CD8-positive, alpha-beta memory T cell (primary cell): ENCODE measurements at regions not wholly inside any gene's neighbourhood (a gene's known extent, or its start where the extent isn't known, plus 50 kb on each side); places are given as distances from the start of the nearest gene placed in this dataset.

Experiments used
- CTCF ChIA-PET: fragments of 350-600 bp; sonication (Branson Sonifier 250); formaldehyde crosslinking; loops from one replicate; lab custom pipeline; 2021; ENCODE audit warnings: antibody characterized with exemption; lab: Charles Lee
- POLR2A ChIA-PET: fragments of 350-600 bp; sonication (Branson Sonifier 250); formaldehyde crosslinking; loops from one replicate; lab custom pipeline; 2021; ENCODE audit warnings: antibody characterized with exemption; lab: Charles Lee
- DNase-seq, 5 donors: peaks; one replicate each; pipeline versions ENCODE4 v3.0.0 to v3.0.0-alpha.2; 2020 to 2022; ENCODE audit warnings: mixed read lengths in 1 of 5
- H3K27ac ChIP-seq: one replicate; pipeline ENCODE4 v1.7.0; 2013; ENCODE audit warnings: low read depth, mild to moderate bottlenecking, low read length, moderate library complexity
- H3K27me3 ChIP-seq: 2 replicates; pipeline ENCODE4 v1.7.0; 2013; ENCODE audit warnings: low read length, mild to moderate bottlenecking; ENCODE audit not compliant: insufficient read depth, poor library complexity, severe bottlenecking
- H3K36me3 ChIP-seq: 2 replicates; pipeline ENCODE4 v1.7.0; 2013; ENCODE audit warnings: mild to moderate bottlenecking, low read length, moderate library complexity; ENCODE audit not compliant: insufficient read depth
- H3K4me1 ChIP-seq: 2 replicates; pipeline ENCODE4 v1.7.0; 2013; ENCODE audit warnings: mild to moderate bottlenecking, low read length, moderate library complexity; ENCODE audit not compliant: insufficient read depth
- H3K4me3 ChIP-seq: 2 replicates; pipeline ENCODE4 v1.7.0; 2013; ENCODE audit warnings: mild to moderate bottlenecking, low read length
- H3K9me3 ChIP-seq: 2 replicates; pipeline ENCODE4 v1.7.0; 2013; ENCODE audit warnings: mild to moderate bottlenecking, low read length
- H3K27ac Mint-ChIP-seq, 8 donors: one replicate each; pipeline ENCODE4 v1.8.0; 2020 to 2021; ENCODE audit warnings: mixed read lengths in 8 of 8, mild to moderate bottlenecking in 6 of 8, inconsistent platforms in 3 of 8, moderate library complexity in 3 of 8
- H3K27me3 Mint-ChIP-seq, 2 donors: one replicate each; pipeline ENCODE4 v1.8.0; 2020 to 2021; ENCODE audit warnings: mixed read lengths in 2 of 2, mild to moderate bottlenecking in 1 of 2, moderate library complexity in 1 of 2
- H3K36me3 Mint-ChIP-seq, 3 donors: one replicate each; pipeline ENCODE4 v1.8.0; 2020 to 2021; ENCODE audit warnings: mixed read lengths in 3 of 3, inconsistent platforms in 1 of 3, mild to moderate bottlenecking in 1 of 3
- H3K4me1 Mint-ChIP-seq, 3 donors: one replicate each; pipeline ENCODE4 v1.8.0; 2020 to 2021; ENCODE audit warnings: mixed read lengths in 3 of 3, inconsistent platforms in 1 of 3, mild to moderate bottlenecking in 1 of 3
- H3K4me3 Mint-ChIP-seq, 7 donors: one replicate each; pipeline ENCODE4 v1.8.0; 2020 to 2021; ENCODE audit warnings: mixed read lengths in 7 of 7, mild to moderate bottlenecking in 6 of 7, moderate library complexity in 4 of 7, inconsistent platforms in 2 of 7
- H3K9me3 Mint-ChIP-seq, 5 donors: one replicate each; pipeline ENCODE4 v1.8.0; 2020 to 2022; ENCODE audit warnings: mixed read lengths in 5 of 5, mild to moderate bottlenecking in 3 of 5, moderate library complexity in 2 of 5, inconsistent platforms in 1 of 5

DNA sequence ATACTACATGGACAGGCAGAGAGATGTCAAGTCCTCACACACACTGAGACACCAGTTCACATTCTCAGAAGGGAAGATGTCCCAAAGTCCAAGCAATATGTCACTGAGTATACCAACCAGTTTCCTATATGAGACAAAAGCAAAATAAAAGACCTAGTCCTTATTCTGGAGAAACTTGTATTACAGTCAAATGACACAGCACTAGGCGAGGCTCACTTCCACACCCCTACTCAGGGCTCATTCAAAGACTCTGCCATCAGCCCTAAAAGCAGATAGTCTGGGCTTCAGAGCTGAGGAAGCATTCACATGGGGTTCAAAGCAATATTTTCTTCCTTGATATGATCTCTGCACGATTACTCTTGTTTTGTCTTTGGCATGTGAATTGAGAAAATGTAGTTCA, 129.9 kb upstream of the UBL3 start:
- CTCF ChIA-PET = interaction anchor here (0.8 to 1.5 kb wide), 4 partner anchors 12 to 57 kb away, joined by 3 to 5 read pairs (median 3); no protein-coding TSS in a partner anchor
- POLR2A ChIA-PET = no interaction called here

DNA sequence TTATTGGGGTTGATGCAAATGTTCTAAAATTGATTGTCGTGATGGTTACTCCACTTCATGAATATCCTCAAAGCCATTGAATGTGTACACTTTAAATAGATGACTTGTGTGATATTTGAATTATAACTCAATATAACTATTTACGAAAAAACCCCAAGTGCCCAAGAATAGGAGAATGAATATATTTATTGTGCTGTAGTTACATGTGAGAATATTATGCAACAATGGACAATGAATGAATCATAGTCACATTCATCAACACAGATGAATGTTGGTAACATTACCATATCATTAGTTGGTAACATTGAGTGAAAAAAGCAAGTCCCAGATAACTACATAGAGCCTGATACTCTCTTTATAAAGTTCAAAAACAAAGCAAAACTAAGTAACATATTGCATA, 127.8 kb upstream of the UBL3 start:
- Mint-ChIP-seq H3K27me3 (no peaks in the 10 kb centered on the region), H3K27ac (no peak overlapping the region), H3K4me3 (no peak overlapping the region), H3K4me1 (peaks cover 6 to 12% (median 6%) of the 10 kb centered on the region in 3 donors), H3K9me3 (no peaks in the 10 kb centered on the region), H3K36me3 (no peaks in the 10 kb centered on the region)
- H3K4me1 ChIP-seq = no peaks in the 10 kb centered on the region
- ChIA-PET POLR2A (no interaction called here), CTCF (no interaction called here)
- no peaks in the 10 kb centered on the region for H3K36me3 ChIP-seq
- no peak overlapping the region for H3K4me3 ChIP-seq
- DNase-seq = no peak
- H3K27me3 ChIP-seq = no peaks in the 10 kb centered on the region
- no peak overlapping the region for H3K27ac ChIP-seq
- H3K9me3 ChIP-seq = no peaks in the 10 kb centered on the region

More for the DNA sequence above, 129.9 kb upstream of the UBL3 start:
- Mint-ChIP-seq H3K4me1 (peaks cover 2 to 6% (median 2%) of the 10 kb centered on the region in 3 donors), H3K27me3 (no peaks in the 10 kb centered on the region), H3K27ac (peak overlapping the region in 1 of 8 donors; percentile 36), H3K36me3 (peaks cover 0 to 4% (median 0%) of the 10 kb centered on the region in 3 donors), H3K4me3 (no peak overlapping the region), H3K9me3 (peaks cover 0 to 2% (median 0%) of the 10 kb centered on the region in 5 donors)
- H3K36me3 ChIP-seq = no peaks in the 10 kb centered on the region
- DNase-seq = no peak
- no peak overlapping the region for H3K27ac ChIP-seq
- no peaks in the 10 kb centered on the region for H3K9me3 ChIP-seq
- H3K4me3 ChIP-seq = no peak overlapping the region
- H3K27me3 ChIP-seq = no peaks in the 10 kb centered on the region
- H3K4me1 ChIP-seq = no peaks in the 10 kb centered on the region

DNA sequence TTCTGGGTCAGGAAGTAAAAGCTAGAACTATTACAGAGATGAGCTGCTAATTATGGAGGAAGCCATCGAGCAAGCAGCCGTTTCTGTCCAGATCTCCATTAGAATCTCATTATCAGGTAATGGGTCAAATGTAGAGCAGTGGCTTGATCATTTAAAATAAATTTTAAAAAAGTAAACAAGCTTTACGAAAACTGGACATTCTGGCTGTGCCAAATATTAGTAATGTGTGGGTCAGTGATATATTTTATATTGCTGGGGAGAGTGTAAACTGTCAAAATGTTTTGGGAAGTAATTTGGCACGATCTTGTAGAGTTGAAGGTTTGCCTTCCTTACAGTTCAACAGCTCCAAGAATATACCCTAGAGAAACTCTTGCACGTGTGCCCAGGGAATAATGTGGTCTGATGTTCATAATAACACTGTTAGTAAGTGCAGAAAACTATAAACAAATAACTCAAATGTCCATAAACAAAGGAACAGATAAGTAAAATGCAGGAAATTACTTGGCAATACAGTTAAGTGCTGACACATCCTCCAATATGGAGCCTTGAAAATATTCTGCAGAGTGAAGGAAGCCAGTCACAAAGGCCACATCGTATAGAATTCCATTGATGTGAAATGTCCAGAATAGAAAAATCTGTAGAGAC, 127.2 kb upstream of the UBL3 start:
- Histone ChIP-seq H3K27ac (no peak overlapping the region), H3K27me3 (no peaks in the 10 kb centered on the region), H3K36me3 (no peaks in the 10 kb centered on the region), H3K4me3 (no peak overlapping the region), H3K4me1 (no peaks in the 10 kb centered on the region), H3K9me3 (no peaks in the 10 kb centered on the region)
- no peak overlapping the region for H3K27ac Mint-ChIP-seq
- H3K4me1 Mint-ChIP-seq = peaks cover 6 to 12% (median 6%) of the 10 kb centered on the region in 3 donors
- CTCF ChIA-PET = interaction anchor here (1.6 kb wide), 1 partner anchor 138 kb away, joined by 5 read pairs; no protein-coding TSS in a partner anchor
- no peaks in the 10 kb centered on the region for H3K9me3 Mint-ChIP-seq
- no peak for DNase-seq
- POLR2A ChIA-PET = no interaction called here
- no peaks in the 10 kb centered on the region for H3K27me3 Mint-ChIP-seq
- H3K36me3 Mint-ChIP-seq = no peaks in the 10 kb centered on the region
- H3K4me3 Mint-ChIP-seq = no peak overlapping the region

DNA sequence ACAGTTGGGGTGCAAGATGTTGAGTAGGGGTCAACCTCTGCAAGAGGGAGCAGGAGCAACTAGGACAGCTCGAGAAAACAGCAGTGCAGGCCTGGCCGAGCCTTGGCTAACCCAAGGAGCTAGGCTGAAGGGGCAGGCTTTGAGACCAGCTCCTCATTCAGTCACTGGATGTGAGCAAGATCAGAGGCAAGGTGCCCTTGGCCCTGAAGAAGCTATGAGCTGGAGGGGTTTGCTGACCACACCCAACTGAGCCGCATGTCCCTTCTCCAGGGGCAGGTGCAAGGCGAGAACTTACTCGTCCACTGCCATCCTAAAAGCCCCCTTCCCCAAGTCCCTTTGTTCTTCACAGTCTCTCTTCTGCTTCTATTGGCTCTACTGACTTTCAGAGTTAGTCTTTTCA, 126.1 kb upstream of the UBL3 start:
- H3K36me3 ChIP-seq = no peaks in the 10 kb centered on the region
- POLR2A ChIA-PET = no interaction called here
- CTCF ChIA-PET = interaction anchor here (1.6 kb wide), 1 partner anchor 139 kb away, joined by 5 read pairs; no protein-coding TSS in a partner anchor
- Mint-ChIP-seq H3K4me3 (no peak overlapping the region), H3K9me3 (no peaks in the 10 kb centered on the region), H3K27me3 (no peaks in the 10 kb centered on the region), H3K4me1 (peaks cover 6 to 12% (median 6%) of the 10 kb centered on the region in 3 donors), H3K36me3 (no peaks in the 10 kb centered on the region), H3K27ac (no peak overlapping the region)
- DNase-seq = no peak
- no peaks in the 10 kb centered on the region for H3K9me3 ChIP-seq
- no peaks in the 10 kb centered on the region for H3K27me3 ChIP-seq
- H3K27ac ChIP-seq = no peak overlapping the region
- no peak overlapping the region for H3K4me3 ChIP-seq
- H3K4me1 ChIP-seq = no peaks in the 10 kb centered on the region

DNA sequence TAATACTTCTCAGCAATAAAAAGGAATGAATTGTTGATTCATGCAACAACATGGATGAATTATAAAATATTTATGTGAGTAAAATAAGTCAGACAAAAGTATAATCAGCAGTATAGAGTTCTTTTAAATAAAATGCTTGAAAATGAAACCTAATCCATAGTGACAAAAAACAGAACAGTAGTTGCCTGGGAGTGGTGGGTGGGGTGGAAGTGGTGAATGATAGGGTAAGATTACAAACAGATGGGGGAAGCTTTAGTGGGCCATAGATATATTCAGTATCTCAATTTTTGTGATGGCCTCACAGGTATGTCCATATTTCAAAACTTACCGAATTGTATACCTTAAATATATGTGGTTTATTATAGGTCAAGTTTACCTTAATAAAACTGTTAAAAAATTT, 124.9 kb upstream of the UBL3 start:
- H3K27me3 ChIP-seq = no peaks in the 10 kb centered on the region
- H3K27me3 Mint-ChIP-seq = no peaks in the 10 kb centered on the region
- no peaks in the 10 kb centered on the region for H3K36me3 ChIP-seq
- ChIA-PET POLR2A (no interaction called here), CTCF (no interaction called here)
- H3K27ac ChIP-seq = no peak overlapping the region
- no peaks in the 10 kb centered on the region for H3K9me3 Mint-ChIP-seq
- H3K4me1 ChIP-seq = no peaks in the 10 kb centered on the region
- H3K9me3 ChIP-seq = no peaks in the 10 kb centered on the region
- H3K4me1 Mint-ChIP-seq = peaks cover 6 to 12% (median 6%) of the 10 kb centered on the region in 3 donors
- H3K27ac Mint-ChIP-seq = peak overlapping the region in 1 of 8 donors; percentile 10
- no peak overlapping the region for H3K4me3 ChIP-seq
- H3K36me3 Mint-ChIP-seq = no peaks in the 10 kb centered on the region
- DNase-seq = no peak
- no peak overlapping the region for H3K4me3 Mint-ChIP-seq

DNA sequence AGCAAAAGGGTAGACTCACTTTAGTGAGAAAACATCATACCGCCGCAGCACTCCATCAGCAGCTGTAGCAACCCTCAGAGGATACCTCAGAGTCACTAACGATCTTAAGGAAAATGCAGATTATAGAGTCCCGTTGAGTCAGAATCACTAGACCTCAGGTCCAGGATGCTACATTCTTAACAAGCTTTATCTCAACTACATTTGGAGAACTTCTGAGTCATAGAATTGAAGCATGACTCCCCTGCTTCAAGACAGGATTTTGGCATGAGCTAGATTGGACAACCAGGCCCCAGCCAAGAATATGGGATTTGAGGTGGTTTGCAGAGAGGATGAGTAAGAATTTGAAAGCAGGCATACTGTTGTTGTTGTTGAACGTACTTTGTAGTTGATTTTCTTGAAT, 118.9 kb upstream of the UBL3 start:
- H3K4me1 Mint-ChIP-seq = no peaks in the 10 kb centered on the region
- DNase-seq = no peak
- no peak overlapping the region for H3K4me3 Mint-ChIP-seq
- H3K27ac Mint-ChIP-seq = no peak overlapping the region
- ChIA-PET POLR2A (no interaction called here), CTCF (no interaction called here)
- peaks cover 3 to 5% of the 10 kb centered on the region in 2 donors for H3K27me3 Mint-ChIP-seq
- Histone ChIP-seq H3K4me3 (no peak overlapping the region), H3K36me3 (no peaks in the 10 kb centered on the region), H3K27ac (no peak overlapping the region), H3K27me3 (no peaks in the 10 kb centered on the region), H3K4me1 (no peaks in the 10 kb centered on the region), H3K9me3 (no peaks in the 10 kb centered on the region)
- H3K36me3 Mint-ChIP-seq = peaks cover 0 to 6% (median 4%) of the 10 kb centered on the region in 3 donors
- H3K9me3 Mint-ChIP-seq = peaks cover 0 to 10% (median 0%) of the 10 kb centered on the region in 5 donors

DNA sequence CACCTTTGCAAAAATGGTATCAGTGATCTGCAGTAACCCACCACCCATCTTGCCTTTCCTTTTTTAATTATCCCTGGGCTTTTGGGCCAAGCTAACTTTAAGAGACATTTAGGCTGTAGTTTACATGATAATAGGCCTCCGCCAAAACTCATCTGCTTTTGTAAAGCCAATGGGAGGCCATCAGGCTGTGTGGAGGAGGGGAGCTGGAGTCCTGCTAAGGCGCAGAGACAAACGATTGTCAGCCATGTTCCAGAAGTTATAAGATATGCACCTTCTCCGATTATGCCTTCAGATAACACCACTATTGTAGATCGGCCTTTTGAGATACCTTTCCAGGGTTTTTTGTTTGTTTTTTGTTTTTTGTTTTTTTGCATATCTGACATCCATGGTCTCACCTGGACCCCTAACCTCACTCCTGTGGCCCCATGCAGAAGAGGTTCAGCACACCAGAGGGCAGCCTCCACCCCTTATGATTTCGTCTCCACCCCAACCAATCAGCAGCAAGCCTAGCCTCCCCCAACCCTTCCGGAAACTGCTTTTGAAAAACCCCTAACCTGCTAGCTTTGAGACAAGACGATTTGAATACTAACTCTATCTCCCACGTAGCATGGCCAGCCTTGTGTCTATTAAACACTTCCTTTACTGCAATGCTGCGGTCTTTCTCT, 113.9 kb upstream of the UBL3 start:
- no peak for DNase-seq
- Mint-ChIP-seq H3K27me3 (peaks cover 5 to 6% of the 10 kb centered on the region in 2 donors), H3K9me3 (peaks cover 0 to 10% (median 0%) of the 10 kb centered on the region in 5 donors), H3K4me3 (no peak overlapping the region), H3K36me3 (peaks cover 0 to 6% (median 4%) of the 10 kb centered on the region in 3 donors), H3K27ac (no peak overlapping the region), H3K4me1 (peaks cover 18 to 29% (median 26%) of the 10 kb centered on the region in 3 donors)
- no peaks in the 10 kb centered on the region for H3K4me1 ChIP-seq
- H3K36me3 ChIP-seq = no peaks in the 10 kb centered on the region
- ChIA-PET POLR2A (no interaction called here), CTCF (no interaction called here)
- no peaks in the 10 kb centered on the region for H3K27me3 ChIP-seq
- H3K27ac ChIP-seq = no peak overlapping the region
- H3K9me3 ChIP-seq = no peaks in the 10 kb centered on the region
- no peak overlapping the region for H3K4me3 ChIP-seq

DNA sequence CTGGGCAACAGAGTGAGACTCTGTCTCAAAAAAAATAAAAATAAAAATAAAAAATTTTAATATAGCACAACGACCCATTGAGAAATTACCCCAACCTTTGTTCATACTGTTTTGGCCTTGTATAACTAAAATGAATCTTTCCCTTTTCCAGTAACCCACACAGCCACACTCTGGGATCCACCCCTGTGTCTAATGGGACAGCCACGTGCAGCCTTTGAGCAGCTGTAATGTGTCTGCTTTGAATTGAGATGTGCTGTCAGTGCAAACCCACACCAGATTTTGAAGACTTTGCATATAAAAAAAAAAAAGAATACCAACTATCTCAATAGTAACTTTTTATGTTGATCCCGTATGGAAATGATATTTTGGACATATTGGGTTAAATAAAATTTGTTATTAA, 112.7 kb upstream of the UBL3 start:
- H3K27me3 ChIP-seq = no peaks in the 10 kb centered on the region
- H3K36me3 Mint-ChIP-seq = peaks cover 0 to 6% (median 4%) of the 10 kb centered on the region in 3 donors
- ChIA-PET POLR2A (no interaction called here), CTCF (no interaction called here)
- no peak for DNase-seq
- peaks cover 2 to 4% of the 10 kb centered on the region in 2 donors for H3K27me3 Mint-ChIP-seq
- no peak overlapping the region for H3K4me3 ChIP-seq
- H3K9me3 Mint-ChIP-seq = peaks cover 0 to 9% (median 0%) of the 10 kb centered on the region in 5 donors
- no peaks in the 10 kb centered on the region for H3K36me3 ChIP-seq
- H3K27ac ChIP-seq = no peak overlapping the region
- H3K4me3 Mint-ChIP-seq = no peak overlapping the region
- no peaks in the 10 kb centered on the region for H3K9me3 ChIP-seq
- H3K4me1 Mint-ChIP-seq = peaks cover 28 to 42% (median 37%) of the 10 kb centered on the region in 3 donors
- H3K27ac Mint-ChIP-seq = no peak overlapping the region
- peaks cover 9% of the 10 kb centered on the region for H3K4me1 ChIP-seq
